Stimulated activated naive CD4-positive, alpha-beta T cell (primary cell): ENCODE measurements at regions not wholly inside any gene's neighbourhood (a gene's known extent, or its start where the extent isn't known, plus 50 kb on each side); places are given as distances from the start of the nearest gene placed in this dataset.

ENCODE experiments used
- DNase-seq, 6 experiments: peaks; one replicate each; lab custom pipeline; 2025; lab: John Stamatoyannopoulos, UW

DNA sequence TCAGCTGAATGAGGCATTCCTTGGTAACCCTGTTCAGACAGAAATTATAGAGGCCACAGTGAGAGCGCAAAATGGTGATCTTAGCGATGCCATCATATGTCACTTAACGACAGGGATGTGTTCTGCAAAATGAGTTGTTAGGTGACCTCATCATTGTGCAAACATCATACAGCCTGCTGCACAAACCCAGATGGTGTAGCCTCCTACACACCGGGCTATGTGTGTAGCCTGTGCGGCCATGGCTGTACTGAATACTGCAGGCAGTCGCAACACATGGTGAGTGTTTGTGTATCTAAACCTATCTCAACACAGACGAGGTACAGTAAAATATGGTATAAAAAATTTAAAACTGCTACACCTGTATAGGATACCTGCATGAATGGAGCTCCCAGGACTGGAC, 234.1 kb upstream of the PMEPA1 start:
- DNase-seq: no peak

DNA sequence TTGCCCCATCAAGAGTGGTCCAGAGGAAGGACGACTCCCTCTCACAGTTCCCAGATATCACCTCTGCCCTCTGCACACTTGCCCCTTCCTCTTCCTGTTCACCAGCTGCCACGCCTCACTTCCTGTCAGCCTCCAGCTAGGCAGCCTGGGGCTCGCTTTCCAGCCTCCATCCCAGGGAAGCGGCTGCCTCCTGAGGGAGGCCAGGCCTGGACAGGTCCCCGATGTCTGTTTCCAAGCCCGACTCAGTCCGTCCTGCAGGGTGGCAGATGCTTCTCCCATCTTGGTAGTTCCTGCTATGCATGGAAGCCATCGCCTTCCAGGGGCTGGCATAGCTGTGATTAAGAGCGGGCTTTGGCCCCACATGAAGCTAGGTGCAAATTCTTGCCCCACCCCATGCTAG, 233.5 kb upstream of the PMEPA1 start:
- no peak for DNase-seq

DNA sequence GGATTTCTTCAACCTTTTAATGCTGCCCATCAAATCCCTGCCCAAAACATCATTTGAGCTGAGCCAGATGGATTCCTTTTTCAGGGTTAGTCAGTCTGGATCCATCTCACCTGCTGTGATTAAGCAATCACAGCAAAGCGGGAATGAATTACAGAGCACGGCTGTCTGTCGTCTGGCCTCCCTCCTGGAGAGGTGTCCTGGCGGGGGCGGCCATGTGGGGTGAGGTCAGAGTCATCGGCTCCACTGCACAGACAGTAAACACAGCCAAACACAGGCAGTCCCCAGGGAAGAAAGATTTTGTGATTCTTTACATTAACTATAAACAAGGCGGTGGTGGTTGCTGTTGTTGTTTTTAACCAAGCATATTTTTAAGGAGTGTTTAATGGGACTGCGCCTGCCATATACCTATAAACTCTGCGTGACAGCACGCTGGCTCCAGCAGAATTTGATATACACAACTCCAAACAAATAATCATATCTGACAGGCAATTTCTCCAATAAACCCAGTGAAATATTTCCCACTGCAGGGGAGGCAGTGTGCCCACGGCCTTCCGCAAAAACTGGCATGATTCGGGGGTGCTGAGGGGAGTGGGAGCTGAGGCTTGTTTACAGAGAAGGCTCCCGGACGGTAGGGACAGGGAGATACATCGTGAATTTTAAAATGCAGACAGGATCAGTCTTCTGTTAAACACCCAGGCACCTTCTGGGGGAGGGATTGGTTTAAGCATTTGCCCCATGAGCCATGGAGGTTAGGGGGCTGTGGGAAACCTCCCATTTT, 232.0 kb upstream of the PMEPA1 start:
- no peak for DNase-seq

DNA sequence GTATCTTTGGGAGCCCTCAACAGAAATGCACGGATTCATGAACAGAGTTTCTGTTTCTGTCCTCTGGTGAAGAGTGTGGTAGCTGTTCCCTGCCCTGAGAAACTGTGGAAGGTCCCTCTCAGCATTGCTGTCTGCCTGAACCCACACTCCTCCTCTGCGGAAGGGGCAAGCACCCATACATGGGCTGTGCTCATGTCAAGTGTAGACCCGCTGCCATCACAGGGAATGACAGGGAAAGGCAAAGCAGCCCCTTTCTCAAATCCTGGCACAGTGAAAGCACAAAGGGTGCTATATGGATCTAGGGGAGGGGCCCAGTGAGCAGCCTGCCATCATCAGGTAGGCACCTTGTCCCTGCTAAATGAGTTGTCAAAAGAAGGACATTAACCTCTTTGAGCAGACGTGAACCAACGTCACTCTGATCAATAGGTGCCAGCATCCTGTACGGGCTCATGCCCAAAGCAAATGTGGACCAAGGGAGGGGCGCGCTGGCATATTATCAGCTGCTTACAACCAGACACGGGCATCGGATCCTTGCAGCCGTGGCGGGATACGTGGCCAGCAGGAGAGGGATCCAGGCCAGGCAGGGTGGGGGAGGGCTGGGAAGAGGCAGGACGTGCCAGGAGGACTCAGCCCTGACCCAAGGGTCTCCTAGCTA, 231.2 kb upstream of the PMEPA1 start:
- DNase-seq: no peak

DNA sequence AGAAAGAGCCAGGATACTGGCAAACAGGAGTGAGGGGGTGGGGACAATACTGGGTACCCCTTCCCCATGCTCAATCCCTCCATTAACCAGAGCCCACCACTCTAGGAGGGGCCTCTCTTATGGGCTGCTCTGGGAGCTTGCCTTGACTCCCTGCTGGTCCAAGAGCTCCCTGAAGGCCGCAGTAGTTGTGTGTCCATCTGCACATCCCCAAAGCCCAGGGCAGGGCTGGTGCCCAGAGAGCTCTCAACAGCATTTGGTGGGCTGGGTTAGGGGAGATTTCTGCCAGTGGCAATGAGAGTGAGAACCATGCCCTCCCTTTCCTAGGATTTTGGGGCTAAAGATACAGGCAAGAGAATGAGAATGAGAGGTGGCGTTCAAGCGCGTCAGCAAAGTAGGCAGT, 230.6 kb upstream of the PMEPA1 start:
- no peak for DNase-seq

DNA sequence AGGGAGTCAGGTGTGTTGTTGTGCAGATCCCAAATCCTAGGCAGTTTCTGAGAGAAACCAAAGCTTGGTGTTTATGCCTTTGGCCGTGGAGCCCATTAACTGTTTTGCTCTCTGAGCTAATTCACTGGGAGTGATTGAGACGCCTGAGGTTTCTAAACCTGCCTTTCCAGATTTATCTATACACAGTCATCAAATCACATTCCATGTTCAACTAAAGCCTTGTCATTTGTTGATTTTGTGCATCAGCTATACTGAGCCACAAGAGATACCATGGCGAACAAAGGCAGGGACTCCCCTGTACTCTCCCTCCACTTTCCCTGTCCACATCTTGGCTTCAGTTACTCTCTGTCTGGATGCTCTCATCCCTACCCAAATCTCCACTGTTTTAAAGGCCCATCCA, 229.7 kb upstream of the PMEPA1 start:
- no peak for DNase-seq

DNA sequence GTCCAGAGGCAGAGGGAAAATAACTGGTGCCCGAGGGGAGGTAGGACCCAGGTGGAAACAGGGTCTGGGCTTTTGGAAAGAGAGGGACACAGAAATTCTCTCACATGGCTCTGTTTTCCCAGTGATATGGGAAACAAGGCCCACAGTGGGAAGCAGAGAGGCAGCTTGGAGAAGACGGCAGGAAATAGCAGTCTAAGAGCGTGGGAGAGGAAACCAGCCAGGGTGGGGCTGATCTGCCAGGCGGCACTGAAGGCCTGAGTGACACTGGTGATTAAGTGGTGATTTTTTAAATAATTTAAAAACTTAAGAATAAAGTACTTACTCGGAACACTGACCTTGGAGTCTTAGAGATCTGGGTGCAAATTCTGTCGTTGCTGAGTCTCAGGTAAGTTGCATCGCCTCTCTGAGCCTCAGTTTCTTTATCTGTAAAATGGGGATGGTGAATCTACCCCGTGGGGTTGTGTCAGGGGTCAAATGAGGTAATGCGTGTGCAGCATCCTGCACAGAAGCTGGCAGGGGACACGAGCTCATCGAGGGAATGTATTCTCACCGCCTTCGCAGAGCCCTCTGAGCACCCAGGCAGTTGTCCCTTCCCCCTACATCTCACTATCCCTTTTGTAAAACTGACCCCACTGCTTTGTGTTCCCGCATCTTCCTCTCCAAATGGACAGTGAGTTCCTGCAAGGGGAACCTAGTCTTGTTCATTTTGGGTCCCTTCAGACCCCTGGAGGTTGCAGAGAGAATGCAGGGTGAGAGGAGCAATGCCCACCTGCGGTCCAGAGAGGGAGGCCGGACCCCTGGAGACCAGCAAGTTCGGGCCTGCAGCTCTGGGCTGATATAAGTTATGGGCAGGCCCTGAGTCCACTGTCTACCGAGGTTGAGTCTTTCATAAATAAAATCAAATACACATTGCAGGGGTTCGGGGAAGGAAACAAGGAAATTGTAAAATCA, 228.6 kb upstream of the PMEPA1 start:
- no peak for DNase-seq

DNA sequence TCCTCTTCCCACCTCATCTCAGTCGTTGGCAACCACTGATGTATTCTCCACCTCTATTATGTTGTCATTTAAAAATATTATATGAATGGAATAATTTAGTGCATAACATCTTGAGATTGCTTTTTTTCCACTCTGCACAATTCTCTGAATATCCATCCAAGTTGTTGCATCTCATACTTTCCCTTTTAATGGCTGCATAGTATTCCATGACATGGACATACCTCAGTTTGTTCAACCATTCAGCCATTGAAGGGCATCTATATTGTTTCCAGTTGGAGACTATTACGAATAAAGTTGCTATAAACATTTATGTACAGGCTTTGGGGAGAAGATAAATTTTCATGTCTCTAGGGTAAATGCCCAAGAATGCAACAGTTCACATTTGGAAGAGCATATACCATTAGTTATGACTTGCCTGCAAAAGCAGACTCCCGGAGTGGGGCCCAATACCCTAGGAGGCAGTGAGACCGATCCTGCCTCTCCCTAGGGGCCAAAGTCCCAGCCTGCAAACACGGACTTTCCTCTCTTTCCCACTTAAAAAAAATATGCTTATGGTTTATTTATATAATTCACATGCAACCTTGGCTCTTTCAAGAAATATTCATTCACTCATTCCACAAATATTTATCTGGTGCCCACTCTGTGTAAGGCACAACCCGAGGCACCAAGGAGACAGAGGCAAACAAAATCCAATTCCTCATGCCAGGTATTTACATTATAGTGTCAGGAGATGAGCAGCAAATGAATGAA, 227.0 kb upstream of the PMEPA1 start:
- DNase-seq: no peak

DNA sequence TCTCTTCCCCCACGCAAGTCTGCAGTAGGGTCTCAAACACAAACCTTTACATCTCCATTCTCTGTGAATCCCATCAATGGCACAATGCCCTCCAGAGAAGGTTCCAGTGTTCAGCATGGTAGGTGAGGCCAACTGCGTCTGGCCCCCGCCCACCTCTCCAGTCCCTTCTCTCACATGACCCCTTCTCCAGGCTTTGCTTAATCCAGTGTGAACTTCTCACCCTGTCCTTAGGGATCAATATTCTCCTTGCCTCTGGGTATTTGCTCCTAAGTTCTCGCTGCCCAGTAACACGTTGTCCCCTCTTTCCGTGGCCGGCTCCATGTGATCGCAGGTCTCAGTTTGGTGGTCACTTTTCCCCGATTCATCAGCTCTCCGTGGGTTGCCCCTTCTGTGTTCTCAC, 225.1 kb upstream of the PMEPA1 start:
- DNase-seq: no peak

DNA sequence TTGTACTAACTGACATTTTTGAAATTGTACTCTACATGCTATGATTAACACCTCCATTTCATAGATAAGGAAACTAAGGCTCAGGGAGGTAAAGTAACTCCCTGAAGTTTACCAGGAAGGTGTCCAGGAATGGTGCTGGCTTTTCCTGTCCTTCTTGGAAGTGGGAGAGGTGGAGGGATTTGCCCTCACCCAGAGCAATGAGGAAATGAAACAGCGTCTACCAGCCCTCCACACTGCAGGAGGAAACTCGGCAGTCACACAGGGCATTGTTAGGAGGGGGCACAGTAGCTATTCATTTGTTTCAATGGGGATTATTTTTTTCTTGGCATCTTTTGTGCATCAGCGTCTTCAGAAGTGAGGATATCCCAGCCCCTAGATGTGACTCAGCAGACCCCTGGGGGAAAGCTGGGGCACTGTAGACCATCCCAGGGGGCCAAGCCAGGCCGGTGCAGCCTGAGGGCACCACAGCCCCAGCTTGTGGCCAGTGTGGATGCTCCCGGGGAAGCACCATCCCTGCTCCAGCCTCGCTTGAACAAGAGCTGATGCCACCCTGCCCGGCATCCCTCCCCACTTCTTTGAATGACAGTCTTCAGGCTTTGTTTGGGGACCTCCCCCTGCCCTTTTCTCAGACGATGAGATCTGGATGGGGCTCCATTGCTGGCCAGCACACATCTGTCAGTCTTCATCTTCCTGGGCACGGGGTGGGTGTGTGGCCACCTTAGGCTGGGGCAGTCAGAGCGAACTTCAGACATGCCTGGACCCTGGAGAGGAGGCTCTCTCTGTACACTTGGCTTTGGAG, 224.4 kb upstream of the PMEPA1 start:
- DNase-seq: no peak

DNA sequence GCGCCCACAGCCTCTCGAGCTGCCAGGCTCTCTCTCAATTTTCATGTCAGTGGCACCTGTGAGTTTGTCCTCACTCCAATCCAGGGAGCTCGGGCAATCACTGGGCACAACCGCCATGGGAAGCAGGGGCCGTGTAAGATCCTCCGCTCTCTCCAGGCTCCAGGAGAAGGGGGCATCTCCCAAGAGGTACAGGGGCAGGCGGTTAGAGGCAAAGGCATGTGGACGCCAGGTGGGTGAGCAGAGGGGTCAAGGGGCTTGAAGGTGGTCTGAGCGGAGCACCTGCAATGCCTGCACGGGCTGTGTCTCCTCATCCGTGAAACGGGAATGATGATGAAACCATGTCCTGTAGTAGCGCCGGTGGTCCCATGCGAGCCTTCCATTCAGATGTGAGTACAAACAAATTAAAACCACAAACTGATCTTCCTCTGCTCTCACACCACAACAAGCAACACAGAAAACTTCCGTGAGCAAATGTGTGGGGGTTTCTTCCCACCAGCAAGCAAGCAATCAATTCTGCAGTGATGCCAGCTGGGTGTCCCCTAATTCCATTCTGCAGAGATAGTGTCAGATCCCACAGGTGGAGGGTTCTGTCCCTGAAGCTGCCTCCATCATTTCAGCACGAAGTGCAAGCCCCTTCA, 222.5 kb upstream of the PMEPA1 start:
- DNase-seq: no peak

DNA sequence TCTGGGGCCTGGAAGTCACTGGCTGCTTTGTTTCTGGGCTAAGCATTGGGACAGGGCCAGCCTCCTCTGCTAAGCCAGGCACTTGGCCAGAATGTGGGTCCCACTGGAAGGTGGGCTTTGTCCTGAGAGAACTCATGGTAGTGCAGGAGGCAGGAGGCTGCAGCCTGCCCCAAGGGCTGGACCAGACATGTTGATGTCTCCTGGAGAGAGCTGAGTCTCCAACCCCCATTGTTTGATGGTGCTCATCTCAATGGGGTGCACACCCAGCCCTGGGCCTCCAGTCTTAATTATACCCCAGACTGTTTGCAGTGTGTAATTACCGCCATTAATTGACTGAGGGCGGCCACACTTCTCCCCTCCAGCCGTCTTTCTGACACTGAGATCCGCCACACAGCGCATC, 220.5 kb upstream of the PMEPA1 start:
- DNase-seq: no peak

DNA sequence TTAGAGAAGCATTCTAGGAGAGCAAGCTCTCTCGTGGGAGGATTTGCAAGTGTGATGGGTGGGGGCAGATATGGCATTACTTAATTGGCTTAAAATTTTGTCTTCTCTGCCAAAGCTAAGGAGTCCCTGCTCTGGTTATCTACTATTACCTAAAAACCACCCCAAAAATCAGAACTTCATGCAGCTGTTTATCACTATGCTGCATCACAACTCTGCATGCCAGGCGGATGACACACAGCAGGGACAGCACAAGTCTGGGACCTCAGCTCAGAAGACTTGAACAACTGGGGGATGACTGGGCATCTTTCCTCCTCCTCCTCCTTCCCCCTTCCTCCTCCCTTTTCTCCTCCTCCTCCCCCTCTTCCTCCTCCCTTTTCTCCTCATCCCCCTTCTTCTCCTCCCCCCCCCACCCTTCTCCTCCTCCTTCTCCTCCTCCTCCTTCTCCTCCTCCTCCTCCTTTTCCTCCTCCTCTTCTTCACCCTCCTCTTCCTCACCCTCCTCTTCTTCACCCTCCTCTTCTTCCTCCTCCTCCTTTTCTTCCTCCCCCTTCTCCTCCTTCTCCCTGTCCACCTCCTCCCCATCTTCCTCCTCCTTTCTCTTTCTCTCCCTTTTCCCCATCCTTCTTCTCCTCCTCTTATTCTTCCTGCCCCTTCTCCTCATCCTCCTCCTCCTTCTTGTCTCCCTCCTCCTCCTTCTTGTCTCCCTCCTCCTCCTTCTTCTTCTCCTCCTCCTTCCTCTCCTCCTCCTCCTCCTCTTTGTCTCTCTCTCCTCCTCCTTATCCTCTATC, 218.6 kb upstream of the PMEPA1 start:
- DNase-seq: no peak

DNA sequence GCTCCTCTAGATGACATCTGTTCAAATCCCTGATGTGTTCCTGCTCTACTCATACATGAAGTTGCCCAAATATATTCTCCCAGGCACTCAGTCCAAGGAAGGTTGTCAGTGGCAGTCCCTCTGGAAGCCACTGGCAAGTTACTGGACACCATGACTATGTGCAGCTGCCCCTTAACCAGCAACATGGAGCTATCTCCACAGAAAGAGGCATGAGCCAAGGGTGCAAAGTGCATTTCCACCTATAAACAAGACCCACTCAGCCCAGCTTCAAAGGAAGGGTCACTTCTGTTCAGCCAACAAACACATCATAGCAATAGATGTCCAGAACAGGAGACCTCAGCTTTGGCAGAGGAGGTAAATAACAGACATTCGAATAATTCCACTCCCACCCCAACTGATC, 217.6 kb upstream of the PMEPA1 start:
- no peak for DNase-seq

DNA sequence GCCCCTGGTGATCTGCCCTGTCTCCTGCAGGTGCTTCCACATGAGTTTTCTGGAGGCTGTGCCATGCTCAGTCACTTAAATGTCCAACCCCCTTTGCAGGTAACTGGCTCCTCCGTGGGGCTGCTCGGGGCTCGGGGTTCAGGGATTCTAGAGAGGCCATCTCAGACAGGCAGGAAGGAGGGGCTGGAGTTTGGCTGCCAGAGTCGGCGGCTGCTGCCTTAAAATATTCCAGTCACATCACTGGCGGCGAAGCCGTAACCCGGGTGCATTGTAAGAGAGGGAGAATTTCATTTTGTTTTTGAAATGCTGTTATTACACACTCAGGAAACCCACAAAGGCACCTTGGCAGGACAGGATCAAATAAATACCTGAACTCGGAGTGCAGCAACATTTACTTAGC, 212.9 kb upstream of the PMEPA1 start:
- no peak for DNase-seq

DNA sequence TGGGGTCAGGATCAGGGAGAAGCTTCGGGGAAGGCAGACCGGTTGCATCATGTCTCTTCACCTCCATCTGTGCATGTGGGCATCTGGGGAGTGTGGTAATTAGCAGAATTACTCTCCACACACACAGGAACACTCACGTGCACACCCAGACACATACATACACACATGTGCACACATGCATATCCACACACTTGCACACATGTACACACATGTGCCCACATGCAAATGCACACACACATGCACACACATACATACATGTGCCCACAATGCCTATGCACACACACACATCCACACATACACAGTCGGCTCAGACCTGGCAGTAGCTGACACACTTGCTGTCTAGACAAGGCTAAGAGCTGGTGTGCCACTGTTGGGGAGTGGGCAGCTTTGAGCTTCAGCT, 212.3 kb upstream of the PMEPA1 start:
- no peak for DNase-seq

DNA sequence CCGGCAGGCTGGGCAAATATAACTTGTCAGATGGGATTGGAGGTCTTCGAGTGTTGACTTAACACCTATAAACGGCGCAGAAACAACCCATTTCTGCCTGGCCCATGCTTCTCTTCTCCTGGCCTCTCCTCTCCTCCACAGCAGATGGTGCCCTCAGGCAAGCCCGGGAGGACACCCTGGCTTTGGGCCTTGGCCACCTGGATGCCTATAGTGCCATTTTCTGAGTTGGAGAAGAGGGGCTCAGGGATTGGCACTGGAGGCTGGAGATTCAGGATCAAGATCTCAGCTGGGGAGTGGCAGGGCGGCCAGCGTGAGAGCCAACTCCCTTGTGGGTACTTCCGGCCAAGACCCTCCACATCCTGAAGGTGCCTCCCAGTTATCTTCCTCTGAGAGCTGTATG, 211.9 kb upstream of the PMEPA1 start:
- DNase-seq: no peak

DNA sequence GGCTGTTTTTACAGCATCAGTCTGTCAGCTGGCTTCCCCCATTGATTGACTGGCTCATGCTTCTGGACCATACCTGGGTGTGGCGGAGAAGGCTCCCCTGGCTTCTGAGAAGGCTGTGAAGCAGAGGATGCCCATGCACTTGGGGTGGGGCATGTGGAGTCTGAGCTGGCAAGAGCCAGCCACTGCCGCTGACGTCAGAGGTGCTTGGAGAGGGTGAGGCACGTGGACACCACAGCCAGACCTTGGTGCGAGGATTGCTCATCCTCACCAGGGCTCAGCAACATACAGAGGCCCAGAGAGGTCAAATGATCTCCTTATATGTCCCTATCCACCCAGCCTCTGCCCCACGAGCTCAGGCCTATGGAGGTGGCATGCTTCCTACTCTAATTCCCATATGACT, 211.2 kb upstream of the PMEPA1 start:
- no peak for DNase-seq

DNA sequence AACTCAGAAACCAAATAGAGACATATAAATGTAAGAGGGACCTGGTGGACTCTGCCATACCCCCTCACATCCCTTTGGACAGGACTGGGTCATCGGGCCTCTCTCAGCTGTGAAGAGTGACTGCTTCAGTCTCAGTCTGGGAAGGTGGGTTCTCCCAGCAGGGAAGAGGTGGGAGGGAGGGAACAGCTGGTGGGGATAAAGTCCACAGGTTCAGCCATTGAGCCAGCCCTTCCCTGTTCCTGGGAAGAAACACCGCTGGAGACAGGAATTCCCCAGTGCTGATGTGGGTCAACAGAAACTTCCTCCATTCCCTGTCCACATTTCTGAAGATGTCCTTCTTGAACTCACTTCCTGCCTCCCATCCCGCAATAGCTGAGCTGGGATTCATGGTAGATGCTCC, 209.2 kb upstream of the PMEPA1 start:
- DNase-seq: no peak

DNA sequence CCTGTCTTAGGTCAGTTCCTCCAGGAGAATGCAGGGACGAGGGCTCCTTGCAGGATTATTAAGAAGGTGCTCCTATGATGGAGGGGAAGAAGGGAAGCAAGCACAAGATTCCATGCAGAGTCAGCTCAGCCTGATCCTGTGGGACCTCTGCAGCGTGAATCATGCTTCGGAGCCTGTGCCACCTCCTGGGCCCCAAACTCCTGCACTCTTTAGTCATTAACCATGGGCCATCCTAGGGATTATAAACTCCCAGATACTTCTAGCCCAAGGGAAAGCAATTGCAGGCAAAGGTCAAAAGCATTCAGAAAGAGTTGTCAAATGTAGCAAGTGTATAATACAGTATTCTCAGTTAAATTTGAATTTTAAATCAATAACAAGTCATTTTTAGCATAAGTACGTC, 208.7 kb upstream of the PMEPA1 start:
- no peak for DNase-seq
